ENCODE measurements at regions not wholly inside any gene's neighbourhood (a gene's known extent, or its start where the extent isn't known, plus 50 kb on each side); places are given as distances from the start of the nearest gene placed in this dataset.

- H3K79me2 ChIP-seq (ENCODE audit: control insufficient read depth, insufficient read depth, low read length) = no peaks in the 10 kb centered on the region
- FAIRE-seq (no peak), ATAC-seq (no peak), DNase-seq (ENCODE audit: extremely low read depth in 1 of 4, low spot score in 3 of 4) (no peak)
- no peaks in the 10 kb centered on the region for H3K36me3 ChIP-seq (ENCODE audit: control insufficient read depth, insufficient read depth, low read length)
- no peaks in the 10 kb centered on the region for H3K4me1 ChIP-seq (replicated peaks in 1 of 2; ENCODE audit: control insufficient read depth in 2 of 2, insufficient read depth in 2 of 2, low read length in 2 of 2)
- CTCF ChIA-PET (ENCODE audit: low intra/inter-chr PET ratio) = no interaction called here
- H3K27ac ChIP-seq (ENCODE audit: extremely low read depth, low read depth, low read length) = no peak overlapping the region
- H3K9me3 ChIP-seq (replicated peaks; ENCODE audit: control insufficient read depth, insufficient read depth, low read depth, low read length) = no peaks in the 10 kb centered on the region
- H3K9me1 ChIP-seq (ENCODE audit: control insufficient read depth, insufficient read depth, low read length) = no peaks in the 10 kb centered on the region
- H3K4me2 ChIP-seq (ENCODE audit: insufficient read depth, low read length) = no peak overlapping the region
- TF ChIP-seq ZMIZ1 (IDR thresholded peaks at IDR 0.05; ENCODE audit: low read depth in 2 of 2, low read length in 2 of 2) = no peak
- TF ChIP-seq, protein P1, sequence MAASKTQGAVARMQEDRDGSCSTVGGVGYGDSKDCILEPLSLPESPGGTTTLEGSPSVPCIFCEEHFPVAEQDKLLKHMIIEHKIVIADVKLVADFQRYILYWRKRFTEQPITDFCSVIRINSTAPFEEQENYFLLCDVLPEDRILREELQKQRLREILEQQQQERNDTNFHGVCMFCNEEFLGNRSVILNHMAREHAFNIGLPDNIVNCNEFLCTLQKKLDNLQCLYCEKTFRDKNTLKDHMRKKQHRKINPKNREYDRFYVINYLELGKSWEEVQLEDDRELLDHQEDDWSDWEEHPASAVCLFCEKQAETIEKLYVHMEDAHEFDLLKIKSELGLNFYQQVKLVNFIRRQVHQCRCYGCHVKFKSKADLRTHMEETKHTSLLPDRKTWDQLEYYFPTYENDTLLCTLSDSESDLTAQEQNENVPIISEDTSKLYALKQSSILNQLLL (CRISPR knock-in tag; IDR thresholded peaks at IDR 0.05; ENCODE audit: borderline replicate concordance) = no peak
- TF ChIP-seq, protein P2, sequence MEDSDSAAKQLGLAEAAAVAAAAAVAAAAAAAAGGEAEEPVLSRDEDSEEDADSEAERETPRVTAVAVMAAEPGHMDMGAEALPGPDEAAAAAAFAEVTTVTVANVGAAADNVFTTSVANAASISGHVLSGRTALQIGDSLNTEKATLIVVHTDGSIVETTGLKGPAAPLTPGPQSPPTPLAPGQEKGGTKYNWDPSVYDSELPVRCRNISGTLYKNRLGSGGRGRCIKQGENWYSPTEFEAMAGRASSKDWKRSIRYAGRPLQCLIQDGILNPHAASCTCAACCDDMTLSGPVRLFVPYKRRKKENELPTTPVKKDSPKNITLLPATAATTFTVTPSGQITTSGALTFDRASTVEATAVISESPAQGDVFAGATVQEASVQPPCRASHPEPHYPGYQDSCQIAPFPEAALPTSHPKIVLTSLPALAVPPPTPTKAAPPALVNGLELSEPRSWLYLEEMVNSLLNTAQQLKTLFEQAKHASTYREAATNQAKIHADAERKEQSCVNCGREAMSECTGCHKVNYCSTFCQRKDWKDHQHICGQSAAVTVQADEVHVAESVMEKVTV (CRISPR knock-in tag; IDR thresholded peaks at IDR 0.05) = no peak
- TF ChIP-seq HMGN3 (IDR thresholded peaks at IDR 0.05; ENCODE audit: borderline replicate concordance, extremely low read depth, insufficient read length, low read depth, low read length) = no peak
- TF ChIP-seq ETS1 (conservative IDR thresholded peaks at IDR 0.05; ENCODE audit: control insufficient read depth, low read depth, low read length) = no peak
- no peak for TF ChIP-seq BRF2 (IDR thresholded peaks at IDR 0.05; ENCODE audit: borderline replicate concordance, insufficient read depth, insufficient read length)
- no peak for TF ChIP-seq CEBPB (tag; IDR thresholded peaks at IDR 0.05)
- no peak for TF ChIP-seq ZNF79 (CRISPR knock-in tag; IDR thresholded peaks at IDR 0.05; ENCODE audit: low read depth)
- TF ChIP-seq RHOXF2B (CRISPR knock-in tag; conservative IDR thresholded peaks at IDR 0.05) = no peak
- TF ChIP-seq ZNF696 (CRISPR knock-in tag; conservative IDR thresholded peaks at IDR 0.05) = no peak
- H3K4me3 ChIP-seq = no peak overlapping the region
- H2AFZ ChIP-seq (ENCODE audit: low read depth, low read length) = no peak overlapping the region
- H3K27me3 ChIP-seq (ENCODE audit: control insufficient read depth in 2 of 2, insufficient read depth in 2 of 2, low read length in 2 of 2) = 0 out of 5 replicates have a peak, but pooled peaks cover 0 to 4% of the 10 kb centered on the region in 2 experiments
- WGBS (ENCODE audit: insufficient coverage, low coverage, missing lambda C conversion rate) = 0% methylated on average over 1 of the region's 1 CpG
- BruUV-seq (replicated peaks) = no TSS peak
- POLR2A ChIA-PET = interaction anchor here (1.1 kb wide), 1 partner anchor 8 kb away, joined by 3 read pairs; no protein-coding TSS in a partner anchor
- in situ Hi-C loops (cut with MboI) = loop anchor here (25.0 kb wide), 2 partner anchors 678 to 878 kb away; no protein-coding TSS in a partner anchor
- no peak overlapping the region for H3K9ac ChIP-seq (ENCODE audit: insufficient read depth in 1 of 2, low read depth in 2 of 2, low read length in 2 of 2)
- intact Hi-C loops (cut with micrococcal nuclease) = no loop called here
- no peaks in the 10 kb centered on the region for H4K20me1 ChIP-seq (replicated peaks; ENCODE audit: control insufficient read depth, insufficient read depth, low read length)
Observed at GRCh38 chr12:47015381-47015780, 64.0 kb upstream of the PCED1B start.

Data from K562 (cell line).